ENCODE measurements at regions not wholly inside any gene's neighbourhood (a gene's known extent, or its start where the extent isn't known, plus 50 kb on each side); places are given as distances from the start of the nearest gene placed in this dataset.

DNA sequence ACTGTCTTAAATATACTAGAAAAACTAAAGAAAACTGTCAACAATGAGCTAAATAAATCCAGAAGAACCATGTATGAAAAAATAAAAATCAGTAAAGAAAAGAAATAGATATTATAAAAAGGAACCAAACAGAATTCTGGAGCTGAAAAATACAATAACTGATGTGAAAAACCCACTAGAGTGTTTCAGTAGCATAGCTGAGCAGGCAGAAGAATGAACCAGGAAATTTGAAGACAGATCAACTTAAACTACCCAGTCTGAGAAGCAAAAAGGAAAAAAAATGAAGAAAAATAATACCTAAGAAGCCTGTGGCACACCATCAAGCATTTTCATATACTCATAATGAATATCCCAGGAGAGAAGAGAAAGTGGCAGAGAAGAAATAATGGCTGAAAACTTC is 240.1 kb upstream of the RXFP2 start:
- H3K36me3 ChIP-seq = no peaks in the 10 kb centered on the region
- no peaks in the 10 kb centered on the region for H3K27me3 ChIP-seq
- no peak for DNase-seq (ENCODE audit: extremely low spot score in 2 of 2)
- intact Hi-C loops (cut with DNase I) = no loop called here
- no peak overlapping the region for H3K4me3 ChIP-seq
- TF ChIP-seq, protein P1, sequence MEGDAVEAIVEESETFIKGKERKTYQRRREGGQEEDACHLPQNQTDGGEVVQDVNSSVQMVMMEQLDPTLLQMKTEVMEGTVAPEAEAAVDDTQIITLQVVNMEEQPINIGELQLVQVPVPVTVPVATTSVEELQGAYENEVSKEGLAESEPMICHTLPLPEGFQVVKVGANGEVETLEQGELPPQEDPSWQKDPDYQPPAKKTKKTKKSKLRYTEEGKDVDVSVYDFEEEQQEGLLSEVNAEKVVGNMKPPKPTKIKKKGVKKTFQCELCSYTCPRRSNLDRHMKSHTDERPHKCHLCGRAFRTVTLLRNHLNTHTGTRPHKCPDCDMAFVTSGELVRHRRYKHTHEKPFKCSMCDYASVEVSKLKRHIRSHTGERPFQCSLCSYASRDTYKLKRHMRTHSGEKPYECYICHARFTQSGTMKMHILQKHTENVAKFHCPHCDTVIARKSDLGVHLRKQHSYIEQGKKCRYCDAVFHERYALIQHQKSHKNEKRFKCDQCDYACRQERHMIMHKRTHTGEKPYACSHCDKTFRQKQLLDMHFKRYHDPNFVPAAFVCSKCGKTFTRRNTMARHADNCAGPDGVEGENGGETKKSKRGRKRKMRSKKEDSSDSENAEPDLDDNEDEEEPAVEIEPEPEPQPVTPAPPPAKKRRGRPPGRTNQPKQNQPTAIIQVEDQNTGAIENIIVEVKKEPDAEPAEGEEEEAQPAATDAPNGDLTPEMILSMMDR (IDR thresholded peaks at IDR 0.05) = no peak
- TF ChIP-seq POLR2A (IDR thresholded peaks at IDR 0.05) = no peak
- no peak for TF ChIP-seq POLR2AphosphoS5 (IDR thresholded peaks at IDR 0.05; ENCODE audit: insufficient read depth in 1 of 2, low read depth in 1 of 2)
- H3K9me3 ChIP-seq = no peaks in the 10 kb centered on the region
- H3K27ac ChIP-seq = no peak overlapping the region
- H3K4me1 ChIP-seq = no peaks in the 10 kb centered on the region

GRCh38 chr13:31503626-31504025 is 235.7 kb upstream of the RXFP2 start:
- intact Hi-C loops (cut with DNase I) = no loop called here
- Histone ChIP-seq H3K4me1 (no peaks in the 10 kb centered on the region), H3K9me3 (no peaks in the 10 kb centered on the region), H3K4me3 (no peak overlapping the region), H3K27me3 (no peaks in the 10 kb centered on the region), H3K27ac (no peak overlapping the region), H3K36me3 (no peaks in the 10 kb centered on the region)
- DNase-seq (ENCODE audit: extremely low spot score in 2 of 2) = no peak
- TF ChIP-seq, protein P1 (IDR thresholded peaks at IDR 0.05) = no peak
- no peak for TF ChIP-seq POLR2AphosphoS5 (IDR thresholded peaks at IDR 0.05; ENCODE audit: insufficient read depth in 1 of 2, low read depth in 1 of 2)

DNA sequence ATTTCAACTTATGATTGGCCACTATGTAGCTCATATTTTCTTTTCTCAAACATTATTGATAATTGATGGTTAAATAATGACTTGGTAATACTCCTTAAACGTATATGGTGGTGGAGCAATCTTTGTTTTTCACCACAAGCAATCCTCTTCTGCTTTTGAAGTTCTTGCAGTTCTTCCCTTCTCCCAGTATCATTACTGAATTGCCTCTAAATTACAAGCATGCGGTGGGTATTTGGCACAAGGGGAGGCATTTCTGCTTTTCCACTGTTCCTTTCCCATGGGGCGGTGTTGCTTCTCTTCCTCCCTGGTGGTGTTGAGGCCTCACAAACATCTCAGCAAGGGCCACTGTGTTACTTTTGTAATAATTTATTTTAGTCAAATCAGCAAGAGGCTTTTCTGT is 234.4 kb upstream of the RXFP2 start:
- no peaks in the 10 kb centered on the region for H3K27me3 ChIP-seq
- no peaks in the 10 kb centered on the region for H3K4me1 ChIP-seq
- TF ChIP-seq POLR2A (IDR thresholded peaks at IDR 0.05) = no peak
- no peak for TF ChIP-seq POLR2AphosphoS5 (IDR thresholded peaks at IDR 0.05; ENCODE audit: insufficient read depth in 1 of 2, low read depth in 1 of 2)
- TF ChIP-seq, protein P1 (IDR thresholded peaks at IDR 0.05) = no peak
- H3K27ac ChIP-seq = no peak overlapping the region
- intact Hi-C loops (cut with DNase I) = no loop called here
- H3K9me3 ChIP-seq = no peaks in the 10 kb centered on the region
- no peaks in the 10 kb centered on the region for H3K36me3 ChIP-seq
- no peak for DNase-seq (ENCODE audit: extremely low spot score in 2 of 2)
- H3K4me3 ChIP-seq = no peak overlapping the region

GRCh38 chr13:31512331-31512730 is 227.0 kb upstream of the RXFP2 start:
- no peak overlapping the region for H3K27ac ChIP-seq
- no peak for TF ChIP-seq POLR2AphosphoS5 (IDR thresholded peaks at IDR 0.05; ENCODE audit: insufficient read depth in 1 of 2, low read depth in 1 of 2)
- no peak for TF ChIP-seq POLR2A (IDR thresholded peaks at IDR 0.05)
- TF ChIP-seq, protein P1 (IDR thresholded peaks at IDR 0.05) = no peak
- intact Hi-C loops (cut with DNase I) = no loop called here
- H3K27me3 ChIP-seq = no peaks in the 10 kb centered on the region
- H3K4me1 ChIP-seq = no peaks in the 10 kb centered on the region
- no peak overlapping the region for H3K4me3 ChIP-seq
- H3K36me3 ChIP-seq = no peaks in the 10 kb centered on the region
- no peaks in the 10 kb centered on the region for H3K9me3 ChIP-seq
- no peak for DNase-seq (ENCODE audit: extremely low spot score in 2 of 2)

GRCh38 chr13:31514932-31515331 is 224.4 kb upstream of the RXFP2 start:
- H3K27me3 ChIP-seq = no peaks in the 10 kb centered on the region
- intact Hi-C loops (cut with DNase I) = no loop called here
- no peaks in the 10 kb centered on the region for H3K4me1 ChIP-seq
- TF ChIP-seq POLR2A (IDR thresholded peaks at IDR 0.05) (no peak), POLR2AphosphoS5 (IDR thresholded peaks at IDR 0.05; ENCODE audit: insufficient read depth in 1 of 2, low read depth in 1 of 2) (no peak)
- TF ChIP-seq, protein P1 (IDR thresholded peaks at IDR 0.05) = no peak
- no peaks in the 10 kb centered on the region for H3K9me3 ChIP-seq
- H3K36me3 ChIP-seq = no peaks in the 10 kb centered on the region
- DNase-seq (ENCODE audit: extremely low spot score in 2 of 2) = no peak
- no peak overlapping the region for H3K4me3 ChIP-seq
- no peak overlapping the region for H3K27ac ChIP-seq
